Gastrocnemius medialis (tissue), 4 donors: ENCODE measurements at regions not wholly inside any gene's neighbourhood (a gene's known extent, or its start where the extent isn't known, plus 50 kb on each side); places are given as distances from the start of the nearest gene placed in this dataset.

ENCODE experiments used
- ATAC-seq, 2 donors: fragments of 150-250 bp; one replicate each; pipeline ENCODE4 v1.9.1; 2016
- DNase-seq, 2 donors: peaks; one replicate each; pipeline ENCODE4 v3.0.0-alpha.2; 2019
- H3K27ac ChIP-seq, 4 donors: fragments of 200-600 bp; sonication (generic); 1 replicate in 1 of 4; 2 replicates in 3 of 4; pipeline ENCODE4 v1.5.1; 2016 to 2018; ENCODE audit warnings: mild to moderate bottlenecking in 2 of 4, moderate library complexity in 1 of 4
- H3K27me3 ChIP-seq, 3 donors: fragments of 200-600 bp; sonication (generic) in 2 of 3; 1 replicate in 1 of 3; 2 replicates in 2 of 3; pipeline versions ENCODE4 v1.5.1 to v1.6.0; 2016 to 2019; ENCODE audit warnings: mild to moderate bottlenecking in 1 of 3, moderate library complexity in 1 of 3
- H3K36me3 ChIP-seq, 2 donors: fragments of 200-600 bp; sonication (generic) in 1 of 2; one replicate each; pipeline ENCODE4 v1.5.1; 2017 to 2018
- H3K4me1 ChIP-seq, 2 donors: fragments of 200-600 bp; sonication (generic) in 1 of 2; one replicate each; pipeline ENCODE4 v1.5.1; 2016 to 2017; ENCODE audit warnings: mild to moderate bottlenecking in 2 of 2
- H3K4me3 ChIP-seq, 4 donors: fragments of 200-600 bp; sonication (generic) in 3 of 4; 1 replicate in 1 of 4; 2 replicates in 3 of 4; pipeline ENCODE4 v1.5.1; 2016 to 2019; ENCODE audit warnings: mild to moderate bottlenecking in 2 of 4
- H3K9me3 ChIP-seq, 3 donors: fragments of 200-600 bp; sonication (generic) in 2 of 3; 1 replicate in 1 of 3; 2 replicates in 2 of 3; pipeline ENCODE4 v1.5.1; 2016 to 2019
- CTCF ChIP-seq, 5 experiments: fragments of 450-650 bp in 3 of 5; fragments of 200-600 bp in 2 of 5; sonication (generic) in 2 of 5; IDR thresholded peaks in 4 of 5; conservative IDR thresholded peaks in 1 of 5; 1 replicate in 4 of 5; 2 replicates in 1 of 5; pipeline ENCODE4 v1.5.1; 2016 to 2019; ENCODE audit warnings: antibody characterized with exemption in 5 of 5, mild to moderate bottlenecking in 3 of 5, moderate library complexity in 3 of 5
- POLR2A ChIP-seq, 2 donors: fragments of 450-650 bp; IDR thresholded peaks; one replicate each; pipeline ENCODE4 v1.6.1; 2017; ENCODE audit warnings: antibody characterized with exemption in 2 of 2, mild to moderate bottlenecking in 2 of 2, moderate library complexity in 2 of 2
- in situ Hi-C, 4 donors: fragments of 200-750 bp; cut with MboI; loops; one replicate each; pipeline versions ENCODE4 v1.15.0 to v1.8.0; 2017; ENCODE audit warnings: low sequenced_read_pairs in 4 of 4
- intact Hi-C: fragments of 100-400 bp; cut with DNase I; formaldehyde crosslinking; loops from one replicate; pipeline ENCODE4 v1.15.1; 2023; ENCODE audit warnings: low total_unique reads

- H3K27ac ChIP-seq: no peak overlapping the region
- H3K4me3 ChIP-seq: no peak overlapping the region
- no peak for DNase-seq
- intact Hi-C loops (no loop called here), in situ Hi-C loops (no loop called here)
- H3K27me3 ChIP-seq: no peaks in the 10 kb centered on the region
- no peaks in the 10 kb centered on the region for H3K9me3 ChIP-seq
- H3K4me1 ChIP-seq: no peaks in the 10 kb centered on the region
- TF ChIP-seq CTCF (IDR thresholded peaks at IDR 0.05 in 4 of 5, conservative IDR thresholded peaks at IDR 0.05 in 1 of 5) (no peak), POLR2A (IDR thresholded peaks at IDR 0.05) (no peak)
- ATAC-seq: no peak
- H3K36me3 ChIP-seq: no peaks in the 10 kb centered on the region
Observed at GRCh38 chr5:30414078-30414477, 779.4 kb upstream of the CDH6 start.

- Histone ChIP-seq H3K36me3 (no peaks in the 10 kb centered on the region), H3K9me3 (no peaks in the 10 kb centered on the region), H3K4me3 (no peak overlapping the region), H3K27ac (no peak overlapping the region), H3K4me1 (no peaks in the 10 kb centered on the region), H3K27me3 (no peaks in the 10 kb centered on the region)
- no peak for DNase-seq
- in situ Hi-C loops: no loop called here
- intact Hi-C loops: no loop called here
- no peak for TF ChIP-seq POLR2A (IDR thresholded peaks at IDR 0.05)
- no peak for ATAC-seq
Observed at GRCh38 chr5:30413540-30413939, 779.9 kb upstream of the CDH6 start.

- intact Hi-C loops (no loop called here), in situ Hi-C loops (no loop called here)
- H3K36me3 ChIP-seq: no peaks in the 10 kb centered on the region
- TF ChIP-seq POLR2A (IDR thresholded peaks at IDR 0.05) (no peak), CTCF (IDR thresholded peaks at IDR 0.05 in 4 of 5, conservative IDR thresholded peaks at IDR 0.05 in 1 of 5) (no peak)
- no peaks in the 10 kb centered on the region for H3K9me3 ChIP-seq
- no peak overlapping the region for H3K27ac ChIP-seq
- ATAC-seq (no peak), DNase-seq (no peak)
- no peak overlapping the region for H3K4me3 ChIP-seq
- H3K27me3 ChIP-seq: no peaks in the 10 kb centered on the region
- no peaks in the 10 kb centered on the region for H3K4me1 ChIP-seq
Observed at GRCh38 chr5:30405821-30406220, 787.7 kb upstream of the CDH6 start.

GRCh38 chr5:30401479-30402058 is 791.9 kb upstream of the CDH6 start:
- TF ChIP-seq CTCF (IDR thresholded peaks at IDR 0.05 in 4 of 5, conservative IDR thresholded peaks at IDR 0.05 in 1 of 5) (no peak), POLR2A (IDR thresholded peaks at IDR 0.05) (no peak)
- Histone ChIP-seq H3K27ac (no peak overlapping the region), H3K9me3 (no peaks in the 10 kb centered on the region), H3K27me3 (no peaks in the 10 kb centered on the region), H3K4me1 (no peaks in the 10 kb centered on the region), H3K36me3 (no peaks in the 10 kb centered on the region), H3K4me3 (no peak overlapping the region)
- DNase-seq (no peak), ATAC-seq (no peak)
- in situ Hi-C loops: no loop called here
- intact Hi-C loops: no loop called here

- no peaks in the 10 kb centered on the region for H3K9me3 ChIP-seq
- TF ChIP-seq CTCF (IDR thresholded peaks at IDR 0.05 in 4 of 5, conservative IDR thresholded peaks at IDR 0.05 in 1 of 5): no peak
- TF ChIP-seq POLR2A (IDR thresholded peaks at IDR 0.05): no peak
- in situ Hi-C loops (no loop called here), intact Hi-C loops (no loop called here)
- DNase-seq (no peak), ATAC-seq (no peak)
- H3K27ac ChIP-seq: no peak overlapping the region
- no peak overlapping the region for H3K4me3 ChIP-seq
- H3K4me1 ChIP-seq: no peaks in the 10 kb centered on the region
- H3K36me3 ChIP-seq: no peaks in the 10 kb centered on the region
- H3K27me3 ChIP-seq: no peaks in the 10 kb centered on the region
Observed at GRCh38 chr5:30398423-30398822, 795.1 kb upstream of the CDH6 start.
